PC-3 (cell line): ENCODE measurements at regions not wholly inside any gene's neighbourhood (a gene's known extent, or its start where the extent isn't known, plus 50 kb on each side); places are given as distances from the start of the nearest gene placed in this dataset.

Experiments used
- EZH2 ChIP-seq: fragments of 300-600 bp; sonication (generic); IDR thresholded peaks from one replicate; pipeline ENCODE4 v1.6.1; 2017; ENCODE audit warnings: antibody characterized with exemption, mild to moderate bottlenecking, low read length; ENCODE audit not compliant: unreplicated experiment
- TF ChIP-seq, protein P1 (sequence below): fragments of 300-600 bp; sonication (generic); conservative IDR thresholded peaks from 2 replicates; pipeline ENCODE4 v1.5.1; 2017; ENCODE audit warnings: antibody characterized with exemption, low read depth, mild to moderate bottlenecking, low read length

GRCh38 chr7:22663721-22664120 is 63.3 kb upstream of the IL6 start:
- TF ChIP-seq, protein P1, sequence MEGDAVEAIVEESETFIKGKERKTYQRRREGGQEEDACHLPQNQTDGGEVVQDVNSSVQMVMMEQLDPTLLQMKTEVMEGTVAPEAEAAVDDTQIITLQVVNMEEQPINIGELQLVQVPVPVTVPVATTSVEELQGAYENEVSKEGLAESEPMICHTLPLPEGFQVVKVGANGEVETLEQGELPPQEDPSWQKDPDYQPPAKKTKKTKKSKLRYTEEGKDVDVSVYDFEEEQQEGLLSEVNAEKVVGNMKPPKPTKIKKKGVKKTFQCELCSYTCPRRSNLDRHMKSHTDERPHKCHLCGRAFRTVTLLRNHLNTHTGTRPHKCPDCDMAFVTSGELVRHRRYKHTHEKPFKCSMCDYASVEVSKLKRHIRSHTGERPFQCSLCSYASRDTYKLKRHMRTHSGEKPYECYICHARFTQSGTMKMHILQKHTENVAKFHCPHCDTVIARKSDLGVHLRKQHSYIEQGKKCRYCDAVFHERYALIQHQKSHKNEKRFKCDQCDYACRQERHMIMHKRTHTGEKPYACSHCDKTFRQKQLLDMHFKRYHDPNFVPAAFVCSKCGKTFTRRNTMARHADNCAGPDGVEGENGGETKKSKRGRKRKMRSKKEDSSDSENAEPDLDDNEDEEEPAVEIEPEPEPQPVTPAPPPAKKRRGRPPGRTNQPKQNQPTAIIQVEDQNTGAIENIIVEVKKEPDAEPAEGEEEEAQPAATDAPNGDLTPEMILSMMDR, result no peak
- TF ChIP-seq EZH2, result no peak
